BLaER1 treated with 17β-estradiol and CSF1 and Interleukin-3, amounts not matched to agents 10 nM and 100 nM (cell line): ENCODE measurements at regions not wholly inside any gene's neighbourhood (a gene's known extent, or its start where the extent isn't known, plus 50 kb on each side); places are given as distances from the start of the nearest gene placed in this dataset.
A peak's percentile ranks its signal among the peaks of the same experiment; 100 is the strongest.

ENCODE experiments used
- H3K27ac ChIP-seq, 11 experiments: shearing (Covaris generic); formaldehyde crosslinking; 2 replicates each; pipeline ENCODE4 v1.8.1; 2022
- H3K27me3 ChIP-seq, 11 experiments: shearing (Covaris generic); formaldehyde crosslinking; 2 replicates each; pipeline ENCODE4 v1.8.1; 2022
- H3K36me3 ChIP-seq, 11 experiments: shearing (Covaris generic); formaldehyde crosslinking; 2 replicates each; pipeline ENCODE4 v1.8.1; 2022
- H3K4me1 ChIP-seq, 10 experiments: shearing (Covaris generic); formaldehyde crosslinking; 2 replicates each; pipeline ENCODE4 v1.8.1; 2022
- H3K4me2 ChIP-seq, 11 experiments: shearing (Covaris generic); formaldehyde crosslinking; 2 replicates each; pipeline ENCODE4 v1.8.1; 2022
- H3K4me3 ChIP-seq, 10 experiments: shearing (Covaris generic); formaldehyde crosslinking; 2 replicates each; pipeline ENCODE4 v1.8.1; 2022
- H3K9ac ChIP-seq, 11 experiments: shearing (Covaris generic); formaldehyde crosslinking; 2 replicates each; pipeline ENCODE4 v1.8.1; 2022
- H3K9me3 ChIP-seq, 11 experiments: shearing (Covaris generic); formaldehyde crosslinking; replicated peaks in 1 of 11; 2 replicates each; pipeline ENCODE4 v1.8.1; 2022
- H4K20me1 ChIP-seq, 11 experiments: shearing (Covaris generic); formaldehyde crosslinking; 2 replicates each; pipeline ENCODE4 v1.8.1; 2022
- Cebpa-rat ChIP-seq, 11 experiments: shearing (Covaris generic); IDR thresholded peaks; 2 replicates each; pipeline ENCODE4 v1.8.1; 2022

GRCh38 chr3:192068464-192069254, 607.7 kb downstream of the PYDC2 start:
- Histone ChIP-seq H3K27me3 (no peaks in the 10 kb centered on the region), H3K27ac (peak overlapping the region in 2 of 11 experiments; percentile 28 to 34; a peak in 2 of 22 replicates), H3K4me2 (peak overlapping the region in 2 of 11 experiments; percentile 39 to 59; a peak in 3 of 22 replicates), H3K4me3 (no peak overlapping the region), H3K9ac (no peak overlapping the region), H3K9me3 (no peaks in the 10 kb centered on the region), H3K4me1 (peaks cover 0 to 19% (median 0%) of the 10 kb centered on the region in 10 experiments; a peak in 3 of 20 replicates), H4K20me1 (no peaks in the 10 kb centered on the region), H3K36me3 (no peaks in the 10 kb centered on the region)
- no peak for TF ChIP-seq Cebpa-rat (IDR thresholded peaks at IDR 0.05)

- Histone ChIP-seq H3K4me3 (no peak overlapping the region), H3K9me3 (no peaks in the 10 kb centered on the region), H3K4me2 (peak overlapping the region in 6 of 11 experiments; percentile 1 to 20 (median 9); a peak in 4 of 22 replicates), H3K36me3 (no peaks in the 10 kb centered on the region), H3K27me3 (no peaks in the 10 kb centered on the region), H3K27ac (no peak overlapping the region), H4K20me1 (no peaks in the 10 kb centered on the region), H3K9ac (no peak overlapping the region), H3K4me1 (peaks cover 0 to 5% (median 0%) of the 10 kb centered on the region in 10 experiments; a peak in 4 of 20 replicates)
- TF ChIP-seq Cebpa-rat (IDR thresholded peaks at IDR 0.05), result no peak
These were observed 617.0 kb downstream of the PYDC2 start for GRCh38 chr3:192077795-192078497.

- H4K20me1 ChIP-seq, result no peaks in the 10 kb centered on the region
- H3K27ac ChIP-seq, result no peak overlapping the region
- no peak overlapping the region for H3K9ac ChIP-seq
- H3K27me3 ChIP-seq, result no peaks in the 10 kb centered on the region
- H3K4me2 ChIP-seq, result no peak overlapping the region
- no peak for TF ChIP-seq Cebpa-rat (IDR thresholded peaks at IDR 0.05)
- no peak overlapping the region for H3K4me3 ChIP-seq
- no peaks in the 10 kb centered on the region for H3K36me3 ChIP-seq
- peaks cover 0 to 5% (median 0%) of the 10 kb centered on the region in 10 experiments; a peak in 4 of 20 replicates for H3K4me1 ChIP-seq
- no peaks in the 10 kb centered on the region for H3K9me3 ChIP-seq
These were observed 618.1 kb downstream of the PYDC2 start for GRCh38 chr3:192079098-192079497.

GRCh38 chr3:192080336-192080735, 619.4 kb downstream of the PYDC2 start:
- H3K9me3 ChIP-seq, result no peaks in the 10 kb centered on the region
- no peaks in the 10 kb centered on the region for H3K27me3 ChIP-seq
- H3K4me1 ChIP-seq, result peaks cover 0 to 5% (median 0%) of the 10 kb centered on the region in 10 experiments; a peak in 4 of 20 replicates
- no peak overlapping the region for H3K4me2 ChIP-seq
- H4K20me1 ChIP-seq, result no peaks in the 10 kb centered on the region
- H3K36me3 ChIP-seq, result no peaks in the 10 kb centered on the region
- H3K4me3 ChIP-seq, result no peak overlapping the region
- H3K9ac ChIP-seq, result no peak overlapping the region
- TF ChIP-seq Cebpa-rat (IDR thresholded peaks at IDR 0.05), result no peak
- no peak overlapping the region for H3K27ac ChIP-seq

GRCh38 chr3:192082730-192083660, 622.0 kb downstream of the PYDC2 start:
- H3K27me3 ChIP-seq, result no peaks in the 10 kb centered on the region
- H3K9ac ChIP-seq, result no peak overlapping the region
- no peaks in the 10 kb centered on the region for H4K20me1 ChIP-seq
- H3K4me1 ChIP-seq, result peaks cover 0 to 3% (median 0%) of the 10 kb centered on the region in 10 experiments; a peak in 4 of 20 replicates
- TF ChIP-seq Cebpa-rat (IDR thresholded peaks at IDR 0.05), result no peak
- no peak overlapping the region for H3K27ac ChIP-seq
- H3K4me3 ChIP-seq, result no peak overlapping the region
- no peaks in the 10 kb centered on the region for H3K9me3 ChIP-seq
- H3K36me3 ChIP-seq, result no peaks in the 10 kb centered on the region
- H3K4me2 ChIP-seq, result no peak overlapping the region
